DOHH2 (cell line): ENCODE measurements at regions not wholly inside any gene's neighbourhood (a gene's known extent, or its start where the extent isn't known, plus 50 kb on each side); places are given as distances from the start of the nearest gene placed in this dataset.

Experiments
- CTCF ChIP-seq: fragments of 200-600 bp; sonication (generic); IDR thresholded peaks from one replicate; pipeline ENCODE4 v1.5.1; 2014; ENCODE audit warnings: antibody characterized with exemption, mild to moderate bottlenecking, low read depth, low read length; ENCODE audit not compliant: poor library complexity, severe bottlenecking
- EZH2phosphoT487 ChIP-seq: fragments of 200-600 bp; sonication (generic); IDR thresholded peaks from 2 replicates; pipeline ENCODE4 v1.6.1; 2017; ENCODE audit warnings: borderline replicate concordance, mild to moderate bottlenecking, antibody characterized with exemption, low read length, moderate library complexity, mixed read lengths

DNA sequence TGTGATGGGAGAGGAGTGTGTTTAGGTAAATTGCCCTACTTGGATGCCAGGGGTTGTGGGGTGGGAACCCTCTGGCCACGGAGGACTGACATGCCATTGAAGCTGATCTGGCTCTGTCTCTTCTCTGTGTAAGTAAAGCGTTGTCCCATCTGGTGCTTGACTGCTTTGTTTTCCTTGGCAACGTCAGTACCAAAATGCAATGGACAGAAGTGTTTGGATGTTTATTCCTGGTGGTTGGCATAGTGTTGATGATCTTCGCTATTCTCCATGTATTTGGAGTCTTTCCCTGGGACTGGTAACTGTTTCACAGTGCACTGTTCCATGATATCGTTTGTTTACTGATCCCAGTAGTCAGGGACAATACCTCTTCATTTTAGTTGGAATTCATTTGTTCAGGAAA is 130.5 kb upstream of the MCTP2 start:
- TF ChIP-seq CTCF (no peak), EZH2phosphoT487 (no peak)
